Esophagus muscularis mucosa (tissue), 4 donors: ENCODE measurements at regions not wholly inside any gene's neighbourhood (a gene's known extent, or its start where the extent isn't known, plus 50 kb on each side); places are given as distances from the start of the nearest gene placed in this dataset.

Experiments
- DNase-seq: peaks from one replicate; pipeline ENCODE4 v3.0.0-alpha.2; 2017; ENCODE audit errors: extremely low spot score
- H3K27ac ChIP-seq, 4 donors: fragments of 200-600 bp; sonication (generic); replicated peaks in 1 of 4; 1 replicate in 3 of 4; 2 replicates in 1 of 4; pipeline ENCODE4 v1.5.1; 2016 to 2019; ENCODE audit warnings: mild to moderate bottlenecking in 1 of 4
- H3K27me3 ChIP-seq, 4 donors: fragments of 200-600 bp; sonication (generic); one replicate each; pipeline versions ENCODE4 v1.5.1 to v1.6.0; 2016 to 2019
- H3K36me3 ChIP-seq, 4 donors: fragments of 200-600 bp; sonication (generic); one replicate each; pipeline ENCODE4 v1.5.1; 2016 to 2019
- H3K4me1 ChIP-seq, 4 donors: fragments of 200-600 bp; sonication (generic); one replicate each; pipeline ENCODE4 v1.5.1; 2016 to 2019
- H3K4me3 ChIP-seq, 4 donors: fragments of 200-600 bp; sonication (generic); 1 replicate in 2 of 4; 2 replicates in 2 of 4; pipeline ENCODE4 v1.5.1; 2016 to 2019; ENCODE audit warnings: mild to moderate bottlenecking in 4 of 4, moderate library complexity in 1 of 4
- H3K9me3 ChIP-seq, 4 donors: fragments of 200-600 bp; sonication (generic); 1 replicate in 3 of 4; 2 replicates in 1 of 4; pipeline ENCODE4 v1.5.1; 2016 to 2019
- EP300 ChIP-seq: sonication (generic); formaldehyde crosslinking; IDR thresholded peaks from one replicate; pipeline ENCODE4 v1.6.1; 2017; ENCODE audit warnings: antibody characterized with exemption
- POLR2A ChIP-seq: fragments of 450-650 bp; IDR thresholded peaks from one replicate; pipeline ENCODE4 v1.6.1; 2017; ENCODE audit warnings: antibody characterized with exemption, moderate library complexity, mild to moderate bottlenecking, low read depth
- POLR2AphosphoS5 ChIP-seq, 2 donors: sonication (generic); formaldehyde crosslinking; IDR thresholded peaks; one replicate each; pipeline ENCODE4 v1.6.1; 2017; ENCODE audit warnings: antibody characterized with exemption in 2 of 2
- WGBS: methylation state at CpG from one replicate; pipeline ENCODE4 v1.1.5; 2018; 5-methylcytosine and 5-hydroxymethylcytosine counted together
- intact Hi-C: fragments of 100-400 bp; cut with DNase I; formaldehyde crosslinking; loops from one replicate; pipeline ENCODE4 v1.15.1; 2023
- TF ChIP-seq, protein P1 (sequence below), 3 experiments: fragments of 200-600 bp in 2 of 3; fragments of 450-650 bp in 1 of 3; sonication (generic) in 2 of 3; IDR thresholded peaks; one replicate each; pipeline ENCODE4 v1.5.1; 2017 to 2019; ENCODE audit warnings: antibody characterized with exemption in 3 of 3, mild to moderate bottlenecking in 2 of 3, moderate library complexity in 1 of 3

DNA sequence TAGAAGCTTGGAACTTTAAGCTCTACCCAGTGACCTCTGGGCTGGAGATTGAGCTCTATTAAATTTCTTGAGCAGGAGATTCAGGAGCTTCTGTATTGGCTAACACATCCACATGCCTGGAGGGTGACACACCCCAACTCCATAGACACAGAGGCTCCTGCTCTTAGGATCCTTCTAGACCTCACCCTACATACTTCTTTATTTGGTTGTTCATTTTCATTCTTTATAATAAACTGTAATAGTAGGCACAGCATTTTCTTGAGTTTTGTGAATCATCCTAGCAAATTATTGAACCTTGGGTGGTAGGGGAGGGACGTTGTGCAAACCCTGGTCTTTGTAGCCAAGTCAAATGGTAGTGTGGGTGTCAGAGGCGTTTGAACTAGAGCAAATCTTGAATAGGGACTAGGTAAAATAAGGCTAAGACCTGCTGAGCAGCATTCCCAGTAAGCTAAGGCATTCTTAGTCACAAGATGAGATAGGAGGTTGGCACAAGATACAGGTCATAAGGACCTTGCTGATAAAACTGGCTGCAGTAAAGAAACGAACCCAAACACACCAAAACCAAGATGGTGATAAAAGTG lies 323.8 kb upstream of the GALNT5 start:
- no peak overlapping the region for H3K27ac ChIP-seq
- 58% methylated on average over 3 of the region's 3 CpGs for WGBS
- no peak for DNase-seq
- no peak overlapping the region for H3K4me3 ChIP-seq
- H3K4me1 ChIP-seq, result no peaks in the 10 kb centered on the region
- intact Hi-C loops, result no loop called here
- TF ChIP-seq, protein P1, sequence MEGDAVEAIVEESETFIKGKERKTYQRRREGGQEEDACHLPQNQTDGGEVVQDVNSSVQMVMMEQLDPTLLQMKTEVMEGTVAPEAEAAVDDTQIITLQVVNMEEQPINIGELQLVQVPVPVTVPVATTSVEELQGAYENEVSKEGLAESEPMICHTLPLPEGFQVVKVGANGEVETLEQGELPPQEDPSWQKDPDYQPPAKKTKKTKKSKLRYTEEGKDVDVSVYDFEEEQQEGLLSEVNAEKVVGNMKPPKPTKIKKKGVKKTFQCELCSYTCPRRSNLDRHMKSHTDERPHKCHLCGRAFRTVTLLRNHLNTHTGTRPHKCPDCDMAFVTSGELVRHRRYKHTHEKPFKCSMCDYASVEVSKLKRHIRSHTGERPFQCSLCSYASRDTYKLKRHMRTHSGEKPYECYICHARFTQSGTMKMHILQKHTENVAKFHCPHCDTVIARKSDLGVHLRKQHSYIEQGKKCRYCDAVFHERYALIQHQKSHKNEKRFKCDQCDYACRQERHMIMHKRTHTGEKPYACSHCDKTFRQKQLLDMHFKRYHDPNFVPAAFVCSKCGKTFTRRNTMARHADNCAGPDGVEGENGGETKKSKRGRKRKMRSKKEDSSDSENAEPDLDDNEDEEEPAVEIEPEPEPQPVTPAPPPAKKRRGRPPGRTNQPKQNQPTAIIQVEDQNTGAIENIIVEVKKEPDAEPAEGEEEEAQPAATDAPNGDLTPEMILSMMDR (IDR thresholded peaks at IDR 0.05), result no peak
- TF ChIP-seq EP300, result no peak
- no peak for TF ChIP-seq POLR2A
- no peak for TF ChIP-seq POLR2AphosphoS5 (IDR thresholded peaks at IDR 0.05)
- no peaks in the 10 kb centered on the region for H3K36me3 ChIP-seq
- H3K9me3 ChIP-seq, result no peaks in the 10 kb centered on the region
- H3K27me3 ChIP-seq, result no peaks in the 10 kb centered on the region

DNA sequence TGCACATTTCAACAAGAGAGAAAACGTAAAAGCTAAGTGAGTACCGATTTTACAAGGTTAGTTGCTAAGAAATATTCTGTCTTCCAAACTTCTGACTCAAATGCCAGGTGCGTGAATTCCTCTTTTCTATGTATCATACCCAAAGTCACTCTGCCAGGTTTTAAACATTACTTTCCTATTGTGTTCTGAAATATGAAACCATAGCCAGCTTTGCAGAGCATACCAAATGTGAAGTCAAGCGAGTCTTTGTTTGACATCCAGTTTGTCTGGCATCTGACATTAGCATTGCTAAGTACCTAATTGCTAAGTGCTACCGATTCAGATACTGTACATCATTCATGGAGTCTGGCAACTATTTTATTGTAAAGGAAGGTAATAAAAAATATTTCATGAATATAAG lies 321.9 kb upstream of the GALNT5 start:
- H3K27me3 ChIP-seq, result no peaks in the 10 kb centered on the region
- TF ChIP-seq POLR2A (no peak), EP300 (no peak), POLR2AphosphoS5 (IDR thresholded peaks at IDR 0.05) (no peak)
- TF ChIP-seq, protein P1 (IDR thresholded peaks at IDR 0.05), result no peak
- 81% methylated on average over 5 of the region's 5 CpGs for WGBS
- H3K27ac ChIP-seq, result no peak overlapping the region
- DNase-seq, result no peak
- intact Hi-C loops, result no loop called here
- H3K4me3 ChIP-seq, result no peak overlapping the region
- H3K4me1 ChIP-seq, result no peaks in the 10 kb centered on the region
- no peaks in the 10 kb centered on the region for H3K9me3 ChIP-seq
- H3K36me3 ChIP-seq, result no peaks in the 10 kb centered on the region

DNA sequence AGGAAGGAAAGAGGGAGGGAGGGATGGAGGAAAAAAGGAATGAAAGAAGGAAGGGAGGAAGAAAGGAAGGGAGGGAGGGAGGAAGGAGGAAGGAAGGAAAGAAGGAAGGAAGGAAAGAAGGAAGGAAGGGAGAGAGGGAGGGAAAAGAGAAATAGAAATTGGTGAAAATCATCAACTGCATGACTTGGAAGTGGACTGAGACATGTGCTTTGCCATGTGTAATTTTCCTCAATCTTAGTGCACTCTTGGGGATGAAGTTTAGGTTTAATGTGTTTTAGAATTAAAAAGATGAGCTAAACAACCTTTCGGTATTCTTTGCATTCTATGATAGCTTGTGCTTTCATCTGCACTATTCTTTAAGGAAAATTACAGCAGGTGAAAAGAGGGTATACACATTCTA lies 320.1 kb upstream of the GALNT5 start:
- no peaks in the 10 kb centered on the region for H3K36me3 ChIP-seq

DNA sequence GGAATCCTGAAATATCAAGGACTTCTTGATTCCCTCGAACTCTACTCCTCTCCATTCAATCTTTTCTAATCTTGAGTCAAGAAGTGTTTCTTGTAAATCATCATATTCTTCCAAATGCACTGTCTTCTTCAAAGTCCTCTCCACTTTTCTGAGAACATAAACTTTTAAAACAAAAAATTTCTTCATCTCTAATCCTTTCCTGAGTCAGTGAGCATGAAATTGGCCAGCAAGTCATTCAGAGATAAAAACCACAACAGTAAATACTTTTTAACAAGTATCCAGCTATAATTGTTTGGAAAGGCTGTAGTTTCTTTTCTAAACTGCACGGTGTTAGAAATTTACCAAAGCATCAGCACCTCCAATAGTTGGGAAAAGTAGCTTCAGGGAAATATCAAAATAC lies 312.6 kb upstream of the GALNT5 start:
- H3K27me3 ChIP-seq, result no peaks in the 10 kb centered on the region
- no peak for DNase-seq
- TF ChIP-seq, protein P1 (IDR thresholded peaks at IDR 0.05), result no peak
- TF ChIP-seq EP300 (no peak), POLR2A (no peak), POLR2AphosphoS5 (IDR thresholded peaks at IDR 0.05) (no peak)
- no peaks in the 10 kb centered on the region for H3K36me3 ChIP-seq
- no peak overlapping the region for H3K27ac ChIP-seq
- H3K4me1 ChIP-seq, result no peaks in the 10 kb centered on the region
- no peak overlapping the region for H3K4me3 ChIP-seq
- WGBS, result 78% methylated on average over 2 of the region's 2 CpGs
- H3K9me3 ChIP-seq, result peaks cover 0 to 4% (median 0%) of the 10 kb centered on the region in 4 donors
- intact Hi-C loops, result no loop called here

More for the DNA sequence above, 320.1 kb upstream of the GALNT5 start:
- no peaks in the 10 kb centered on the region for H3K27me3 ChIP-seq
- no peak for TF ChIP-seq POLR2A
- TF ChIP-seq POLR2AphosphoS5 (IDR thresholded peaks at IDR 0.05), result no peak
- TF ChIP-seq, protein P1 (IDR thresholded peaks at IDR 0.05), result no peak
- no peak for TF ChIP-seq EP300
- no peak for DNase-seq
- H3K4me1 ChIP-seq, result no peaks in the 10 kb centered on the region
- no peak overlapping the region for H3K4me3 ChIP-seq
- intact Hi-C loops, result no loop called here
- H3K9me3 ChIP-seq, result no peaks in the 10 kb centered on the region
- WGBS, result 90% methylated on average over 1 of the region's 1 CpG
- no peak overlapping the region for H3K27ac ChIP-seq

DNA sequence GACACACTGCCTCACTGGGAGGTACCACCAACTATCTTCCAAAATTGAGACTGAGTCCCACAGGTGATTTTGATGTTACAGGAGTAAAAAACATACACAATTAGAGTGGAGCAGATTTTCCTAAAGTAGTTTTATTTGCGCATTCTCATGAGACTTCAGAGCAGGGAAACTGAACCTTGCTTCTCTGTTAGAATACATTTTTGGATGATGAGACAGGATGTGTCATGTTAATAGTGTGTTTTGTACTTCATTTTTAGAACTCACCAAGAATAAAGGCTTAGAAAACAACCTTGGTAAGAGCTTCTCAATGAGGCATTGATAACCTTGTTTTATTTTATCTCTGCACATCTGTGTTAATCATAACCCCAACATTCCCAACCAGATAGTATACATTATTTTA lies 310.2 kb upstream of the GALNT5 start:
- peaks cover 0 to 21% (median 5%) of the 10 kb centered on the region in 4 donors for H3K9me3 ChIP-seq
- no peaks in the 10 kb centered on the region for H3K4me1 ChIP-seq
- no peak overlapping the region for H3K4me3 ChIP-seq
- TF ChIP-seq, protein P1 (IDR thresholded peaks at IDR 0.05), result no peak
- no peak for TF ChIP-seq EP300
- no peak for TF ChIP-seq POLR2A
- no peak for TF ChIP-seq POLR2AphosphoS5 (IDR thresholded peaks at IDR 0.05)
- intact Hi-C loops, result no loop called here
- H3K36me3 ChIP-seq, result no peaks in the 10 kb centered on the region
- no peaks in the 10 kb centered on the region for H3K27me3 ChIP-seq
- DNase-seq, result no peak
- H3K27ac ChIP-seq, result no peak overlapping the region
- 95% methylated on average over 1 of the region's 1 CpG for WGBS
